ENCODE measurements at regions not wholly inside any gene's neighbourhood (a gene's known extent, or its start where the extent isn't known, plus 50 kb on each side); places are given as distances from the start of the nearest gene placed in this dataset.

DNA sequence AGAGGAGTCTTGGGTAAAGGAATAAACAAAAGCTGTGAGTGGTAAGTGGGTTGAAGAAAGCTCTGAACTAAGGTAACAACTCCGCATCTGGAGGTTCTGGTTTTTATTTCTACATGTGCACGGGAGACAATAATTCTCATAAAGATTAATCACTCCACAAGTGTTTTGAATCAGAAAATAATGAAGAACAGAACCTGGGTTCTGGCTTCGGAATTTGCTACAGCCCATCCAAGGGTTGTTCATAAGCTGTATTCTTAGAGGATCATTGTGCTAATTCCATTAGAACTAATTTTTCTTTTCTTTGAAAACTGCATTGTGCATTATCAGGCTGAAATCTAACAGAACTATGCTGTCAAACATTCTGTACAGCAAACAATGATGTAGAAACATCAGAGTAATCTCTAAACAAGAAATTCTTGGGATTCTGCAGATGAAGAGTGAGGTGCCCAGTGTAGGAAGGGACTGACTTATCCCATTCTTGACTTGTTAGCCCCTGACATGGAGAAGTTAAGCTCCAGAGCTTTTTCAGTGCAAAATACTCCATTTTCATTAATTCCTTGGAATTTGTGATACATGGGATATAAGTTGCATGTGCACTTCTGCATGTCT is 368.2 kb downstream of the COG6 start:
- no peaks in the 10 kb centered on the region for H3K27me3 ChIP-seq (ENCODE audit: control insufficient read depth, insufficient read depth, low read length)
- H3K4me1 ChIP-seq (ENCODE audit: control insufficient read depth, extremely low read depth, insufficient read depth, low read length): no peaks in the 10 kb centered on the region
- H3K4me3 ChIP-seq (replicated peaks in 1 of 4; ENCODE audit: control extremely low read depth in 1 of 4, insufficient read depth in 1 of 4, low read depth in 3 of 4, low read length in 4 of 4): no peak overlapping the region
- no peak for DNase-seq (ENCODE audit: low read depth in 2 of 2)
- no peaks in the 10 kb centered on the region for H3K9me3 ChIP-seq (ENCODE audit: control insufficient read depth, insufficient read depth, low read depth, low read length)
- no peaks in the 10 kb centered on the region for H4K20me1 ChIP-seq (ENCODE audit: control insufficient read depth, extremely low read depth, insufficient read depth, low read length)
- H2AFZ ChIP-seq (ENCODE audit: low read length): no peak overlapping the region
- H3K36me3 ChIP-seq (ENCODE audit: control insufficient read depth, insufficient read depth, low read length): no peaks in the 10 kb centered on the region
- no peak overlapping the region for H3K4me2 ChIP-seq (ENCODE audit: extremely low read depth, insufficient read depth, low read length)
- no peak overlapping the region for H3K9ac ChIP-seq (ENCODE audit: insufficient read depth, low read length)
- TF ChIP-seq, protein P1, sequence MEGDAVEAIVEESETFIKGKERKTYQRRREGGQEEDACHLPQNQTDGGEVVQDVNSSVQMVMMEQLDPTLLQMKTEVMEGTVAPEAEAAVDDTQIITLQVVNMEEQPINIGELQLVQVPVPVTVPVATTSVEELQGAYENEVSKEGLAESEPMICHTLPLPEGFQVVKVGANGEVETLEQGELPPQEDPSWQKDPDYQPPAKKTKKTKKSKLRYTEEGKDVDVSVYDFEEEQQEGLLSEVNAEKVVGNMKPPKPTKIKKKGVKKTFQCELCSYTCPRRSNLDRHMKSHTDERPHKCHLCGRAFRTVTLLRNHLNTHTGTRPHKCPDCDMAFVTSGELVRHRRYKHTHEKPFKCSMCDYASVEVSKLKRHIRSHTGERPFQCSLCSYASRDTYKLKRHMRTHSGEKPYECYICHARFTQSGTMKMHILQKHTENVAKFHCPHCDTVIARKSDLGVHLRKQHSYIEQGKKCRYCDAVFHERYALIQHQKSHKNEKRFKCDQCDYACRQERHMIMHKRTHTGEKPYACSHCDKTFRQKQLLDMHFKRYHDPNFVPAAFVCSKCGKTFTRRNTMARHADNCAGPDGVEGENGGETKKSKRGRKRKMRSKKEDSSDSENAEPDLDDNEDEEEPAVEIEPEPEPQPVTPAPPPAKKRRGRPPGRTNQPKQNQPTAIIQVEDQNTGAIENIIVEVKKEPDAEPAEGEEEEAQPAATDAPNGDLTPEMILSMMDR (conservative IDR thresholded peaks at IDR 0.05 in 1 of 2, IDR thresholded peaks at IDR 0.05 in 1 of 2; ENCODE audit: low read depth in 1 of 2, low read length in 2 of 2): no peak
- TF ChIP-seq EZH2 (IDR thresholded peaks at IDR 0.05; ENCODE audit: low read length, missing control alignments): no peak
- H3K27ac ChIP-seq (ENCODE audit: insufficient read depth, low read length): no peak overlapping the region
- no peaks in the 10 kb centered on the region for H3K79me2 ChIP-seq (ENCODE audit: control insufficient read depth, insufficient read depth, low read length)

DNA sequence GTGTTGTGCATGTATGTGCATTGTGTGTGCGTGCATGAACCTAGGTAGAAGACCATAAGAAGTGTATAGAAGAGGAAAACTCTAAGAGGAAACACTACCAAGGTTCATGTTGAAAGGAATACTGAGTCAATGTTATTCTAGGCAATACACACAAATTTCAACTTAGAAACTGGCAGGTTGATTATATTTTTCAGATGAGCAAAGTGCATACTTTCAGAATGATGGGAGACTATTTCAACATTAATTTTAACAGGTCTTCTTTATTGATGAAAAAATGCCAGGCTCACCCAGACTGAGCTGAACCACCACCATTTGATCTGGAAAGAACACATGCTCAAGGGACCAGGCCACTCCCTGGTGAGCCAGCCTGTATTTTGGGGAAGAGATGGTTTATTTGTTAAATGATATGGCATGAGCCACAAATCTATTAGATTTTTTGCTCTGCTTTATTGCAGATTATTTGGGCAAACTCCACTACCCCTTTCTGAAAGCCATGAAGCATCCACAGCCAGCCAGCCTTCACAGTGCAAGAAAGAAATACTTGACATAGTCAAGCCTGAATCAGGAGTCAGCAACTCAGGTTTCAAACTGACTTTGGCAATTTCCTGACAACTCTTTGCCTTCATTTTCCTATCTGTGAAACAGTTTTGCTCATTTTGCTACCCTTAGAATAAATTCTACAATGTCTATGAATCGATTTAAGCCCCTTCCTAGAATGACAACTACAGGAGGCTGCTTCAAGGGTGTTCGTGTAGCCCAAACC is 368.9 kb downstream of the COG6 start:
- Histone ChIP-seq H4K20me1 (ENCODE audit: control insufficient read depth, extremely low read depth, insufficient read depth, low read length) (no peaks in the 10 kb centered on the region), H2AFZ (ENCODE audit: low read length) (no peak overlapping the region), H3K27ac (ENCODE audit: insufficient read depth, low read length) (no peak overlapping the region), H3K9ac (ENCODE audit: insufficient read depth, low read length) (no peak overlapping the region), H3K9me3 (ENCODE audit: control insufficient read depth, insufficient read depth, low read depth, low read length) (no peaks in the 10 kb centered on the region), H3K79me2 (ENCODE audit: control insufficient read depth, insufficient read depth, low read length) (no peaks in the 10 kb centered on the region), H3K36me3 (ENCODE audit: control insufficient read depth, insufficient read depth, low read length) (no peaks in the 10 kb centered on the region), H3K4me3 (replicated peaks in 1 of 4; ENCODE audit: control extremely low read depth in 1 of 4, insufficient read depth in 1 of 4, low read depth in 3 of 4, low read length in 4 of 4) (no peak overlapping the region), H3K4me1 (ENCODE audit: control insufficient read depth, extremely low read depth, insufficient read depth, low read length) (no peaks in the 10 kb centered on the region), H3K4me2 (ENCODE audit: extremely low read depth, insufficient read depth, low read length) (no peak overlapping the region), H3K27me3 (ENCODE audit: control insufficient read depth, insufficient read depth, low read length) (no peaks in the 10 kb centered on the region)
- DNase-seq (ENCODE audit: low read depth in 2 of 2): no peak
- no peak for TF ChIP-seq EZH2 (IDR thresholded peaks at IDR 0.05; ENCODE audit: low read length, missing control alignments)
- TF ChIP-seq, protein P1 (conservative IDR thresholded peaks at IDR 0.05 in 1 of 2, IDR thresholded peaks at IDR 0.05 in 1 of 2; ENCODE audit: low read depth in 1 of 2, low read length in 2 of 2): no peak

DNA sequence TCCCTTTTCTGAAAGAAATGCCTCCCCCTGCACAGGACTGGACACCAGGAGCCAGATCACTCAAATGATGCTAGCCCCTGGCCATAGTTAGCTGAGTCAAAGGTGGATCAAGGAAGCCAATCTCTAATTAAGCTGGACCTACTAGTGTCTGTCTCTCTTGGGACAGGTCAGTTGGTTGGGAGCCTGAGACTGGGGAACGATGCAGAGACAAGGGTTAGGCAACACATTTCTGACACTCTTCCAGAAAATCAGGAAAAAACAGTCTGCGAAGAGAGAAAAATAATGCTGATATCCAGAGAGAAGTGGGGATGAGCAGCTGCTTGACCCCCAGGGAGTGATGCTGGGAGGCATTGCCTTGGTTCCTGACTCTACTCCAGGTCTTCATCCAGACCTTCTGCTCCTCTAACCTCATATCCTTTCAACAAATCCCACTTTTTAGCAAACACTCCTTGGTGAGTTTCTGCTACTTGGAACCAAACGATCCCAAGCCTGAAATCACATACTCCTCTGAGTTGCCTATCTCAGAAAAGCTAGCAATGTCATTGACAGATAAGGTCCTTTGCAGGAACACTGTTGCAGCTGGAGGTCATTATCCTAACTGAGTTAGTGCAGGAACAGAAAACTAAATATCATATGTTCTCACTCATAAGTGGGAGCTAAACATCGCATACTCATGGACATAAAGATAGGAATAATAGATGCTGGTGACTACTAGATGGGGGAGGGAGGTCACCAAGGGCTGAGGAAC is 369.7 kb downstream of the COG6 start:
- DNase-seq (ENCODE audit: low read depth in 2 of 2): no peak
- H3K4me1 ChIP-seq (ENCODE audit: control insufficient read depth, extremely low read depth, insufficient read depth, low read length): no peaks in the 10 kb centered on the region
- H3K27me3 ChIP-seq (ENCODE audit: control insufficient read depth, insufficient read depth, low read length): no peaks in the 10 kb centered on the region
- no peaks in the 10 kb centered on the region for H4K20me1 ChIP-seq (ENCODE audit: control insufficient read depth, extremely low read depth, insufficient read depth, low read length)
- no peak overlapping the region for H3K27ac ChIP-seq (ENCODE audit: insufficient read depth, low read length)
- TF ChIP-seq, protein P1 (conservative IDR thresholded peaks at IDR 0.05 in 1 of 2, IDR thresholded peaks at IDR 0.05 in 1 of 2; ENCODE audit: low read depth in 1 of 2, low read length in 2 of 2): no peak
- no peak for TF ChIP-seq EZH2 (IDR thresholded peaks at IDR 0.05; ENCODE audit: low read length, missing control alignments)
- H3K9me3 ChIP-seq (ENCODE audit: control insufficient read depth, insufficient read depth, low read depth, low read length): no peaks in the 10 kb centered on the region
- no peak overlapping the region for H3K9ac ChIP-seq (ENCODE audit: insufficient read depth, low read length)
- no peak overlapping the region for H2AFZ ChIP-seq (ENCODE audit: low read length)
- H3K4me2 ChIP-seq (ENCODE audit: extremely low read depth, insufficient read depth, low read length): no peak overlapping the region
- no peaks in the 10 kb centered on the region for H3K79me2 ChIP-seq (ENCODE audit: control insufficient read depth, insufficient read depth, low read length)
- no peak overlapping the region for H3K4me3 ChIP-seq (replicated peaks in 1 of 4; ENCODE audit: control extremely low read depth in 1 of 4, insufficient read depth in 1 of 4, low read depth in 3 of 4, low read length in 4 of 4)
- H3K36me3 ChIP-seq (ENCODE audit: control insufficient read depth, insufficient read depth, low read length): no peaks in the 10 kb centered on the region

Data from fibroblast of lung (primary cell).